ENCODE measurements at regions not wholly inside any gene's neighbourhood (a gene's known extent, or its start where the extent isn't known, plus 50 kb on each side); places are given as distances from the start of the nearest gene placed in this dataset.

- no peak for DNase-seq (ENCODE audit: low spot score)
These were observed 213.1 kb upstream of the DCN start for GRCh38 chr12:91395628-91396135.

GRCh38 chr12:91394903-91395302, 212.3 kb upstream of the DCN start:
- no peak for DNase-seq (ENCODE audit: low spot score)

GRCh38 chr12:91388573-91388972, 206.0 kb upstream of the DCN start:
- DNase-seq (ENCODE audit: low spot score): no peak

GRCh38 chr12:91387461-91388134, 205.0 kb upstream of the DCN start:
- DNase-seq (ENCODE audit: low spot score): no peak

GRCh38 chr12:91384806-91385205, 202.2 kb upstream of the DCN start:
- DNase-seq (ENCODE audit: low spot score): no peak

- no peak for DNase-seq (ENCODE audit: low spot score)
These were observed 201.7 kb upstream of the DCN start for GRCh38 chr12:91384366-91384765.

GRCh38 chr12:91383099-91383498, 200.5 kb upstream of the DCN start:
- no peak for DNase-seq (ENCODE audit: low spot score)

GRCh38 chr12:91382081-91382543, 199.5 kb upstream of the DCN start:
- peak; percentile 85 for DNase-seq (ENCODE audit: low spot score)

GRCh38 chr12:91381309-91381804, 198.7 kb upstream of the DCN start:
- peak; percentile 7 for DNase-seq (ENCODE audit: low spot score)

GRCh38 chr12:91380631-91381030, 198.0 kb upstream of the DCN start:
- DNase-seq (ENCODE audit: low spot score): no peak

GRCh38 chr12:91379051-91379775, 196.6 kb upstream of the DCN start:
- no peak for DNase-seq (ENCODE audit: low spot score)

- no peak for DNase-seq (ENCODE audit: low spot score)
These were observed 194.8 kb upstream of the DCN start for GRCh38 chr12:91377436-91377835.

GRCh38 chr12:91373086-91373485, 190.5 kb upstream of the DCN start:
- DNase-seq (ENCODE audit: low spot score): no peak

- DNase-seq (ENCODE audit: low spot score): no peak
These were observed 187.7 kb upstream of the DCN start for GRCh38 chr12:91370086-91370868.

GRCh38 chr12:91368613-91369012, 186.0 kb upstream of the DCN start:
- DNase-seq (ENCODE audit: low spot score): no peak

- no peak for DNase-seq (ENCODE audit: low spot score)
These were observed 184.7 kb upstream of the DCN start for GRCh38 chr12:91367234-91367849.

- DNase-seq (ENCODE audit: low spot score): no peak
These were observed 182.0 kb upstream of the DCN start for GRCh38 chr12:91364471-91365184.

GRCh38 chr12:91361864-91362263, 179.2 kb upstream of the DCN start:
- DNase-seq (ENCODE audit: low spot score): peak; percentile 43

GRCh38 chr12:91357381-91357780, 174.8 kb upstream of the DCN start:
- no peak for DNase-seq (ENCODE audit: low spot score)

GRCh38 chr12:91356405-91356804, 173.8 kb upstream of the DCN start:
- DNase-seq (ENCODE audit: low spot score): no peak

All from CD4-positive, alpha-beta T cell treated with Interleukin-2 at 100 ng/mL for 4 hours (primary cell).